PC-9 (cell line): ENCODE measurements at regions not wholly inside any gene's neighbourhood (a gene's known extent, or its start where the extent isn't known, plus 50 kb on each side); places are given as distances from the start of the nearest gene placed in this dataset.
"Not testable (repeated sequence)": the region's sequence is repeated elsewhere in the genome, so short reads cannot be mapped to it uniquely, and the experiment has no call there.

Experiments used
- CTCF ChIP-seq: fragments of 200-600 bp; sonication (generic); conservative IDR thresholded peaks from 2 replicates; pipeline ENCODE4 v1.6.1; 2017; ENCODE audit warnings: mixed run types, antibody characterized with exemption, mild to moderate bottlenecking, moderate library complexity
- EZH2 ChIP-seq: fragments of 200-600 bp; sonication (generic); IDR thresholded peaks from 2 replicates; pipeline ENCODE4 v1.8.0; 2017; ENCODE audit warnings: antibody characterized with exemption, low read depth

GRCh38 chr20:29409160-29409689 lies 1848.2 kb upstream of the DEFB115 start:
- TF ChIP-seq CTCF, EZH2: not testable (repeated sequence)
